Epithelial cell of esophagus (primary cell): ENCODE measurements at regions not wholly inside any gene's neighbourhood (a gene's known extent, or its start where the extent isn't known, plus 50 kb on each side); places are given as distances from the start of the nearest gene placed in this dataset.

Source experiments
- DNase-seq: peaks from one replicate; pipeline ENCODE4 v3.0.0; 2010; ENCODE audit warnings: low read depth
- H3K4me3 ChIP-seq: 2 replicates; pipeline ENCODE4 v1.5.1; 2011; ENCODE audit warnings: mild to moderate bottlenecking, low read length, control low read depth
- CTCF ChIP-seq: IDR thresholded peaks from 2 replicates; pipeline ENCODE4 v1.5.1; 2011; ENCODE audit warnings: low read depth, mild to moderate bottlenecking, low read length, control low read depth, inconsistent platforms; ENCODE audit not compliant: insufficient read depth; ENCODE audit errors: missing control alignments

- H3K4me3 ChIP-seq = no peak overlapping the region
- no peak for TF ChIP-seq CTCF
- DNase-seq = no peak
Observed at GRCh38 chr10:89875557-89875956, 174.2 kb downstream of the KIF20B start.

GRCh38 chr10:89879121-89879520 lies 177.7 kb downstream of the KIF20B start:
- DNase-seq = no peak

GRCh38 chr10:89887406-89887805 lies 186.0 kb downstream of the KIF20B start:
- TF ChIP-seq CTCF = no peak
- no peak for DNase-seq
- H3K4me3 ChIP-seq = no peak overlapping the region

More at GRCh38 chr10:89879121-89879520, 177.7 kb downstream of the KIF20B start:
- no peak for TF ChIP-seq CTCF
- no peak overlapping the region for H3K4me3 ChIP-seq

- H3K4me3 ChIP-seq = no peak overlapping the region
- DNase-seq = no peak
- TF ChIP-seq CTCF = no peak
Observed at GRCh38 chr10:89887830-89888229, 186.4 kb downstream of the KIF20B start.

- no peak overlapping the region for H3K4me3 ChIP-seq
- peak; percentile 8 for DNase-seq
- TF ChIP-seq CTCF = no peak
Observed at GRCh38 chr10:89888321-89889070, 187.1 kb downstream of the KIF20B start.

- no peak overlapping the region for H3K4me3 ChIP-seq
- TF ChIP-seq CTCF = no peak
- DNase-seq = no peak
Observed at GRCh38 chr10:89889606-89890005, 188.2 kb downstream of the KIF20B start.

GRCh38 chr10:89891006-89891535 lies 189.7 kb downstream of the KIF20B start:
- H3K4me3 ChIP-seq = no peak overlapping the region
- peak; percentile 57 for DNase-seq
- TF ChIP-seq CTCF = no peak
